DMS 273 treated with DMSO at 0.1 percent for 48 hours (cell line): ENCODE measurements at regions not wholly inside any gene's neighbourhood (a gene's known extent, or its start where the extent isn't known, plus 50 kb on each side); places are given as distances from the start of the nearest gene placed in this dataset.

Experiments used
- DNase-seq: peaks from one replicate; lab custom pipeline; 2025; lab: John Stamatoyannopoulos, UW

- DNase-seq: no peak
Observed at GRCh38 chr12:45627407-45628069, 102.0 kb upstream of the ARID2 start.

GRCh38 chr12:45629292-45629691 is 100.2 kb upstream of the ARID2 start:
- no peak for DNase-seq

- no peak for DNase-seq
Observed at GRCh38 chr12:45633733-45634132, 95.8 kb upstream of the ARID2 start.

GRCh38 chr12:45634273-45634917 is 95.1 kb upstream of the ARID2 start:
- DNase-seq: no peak

DNA sequence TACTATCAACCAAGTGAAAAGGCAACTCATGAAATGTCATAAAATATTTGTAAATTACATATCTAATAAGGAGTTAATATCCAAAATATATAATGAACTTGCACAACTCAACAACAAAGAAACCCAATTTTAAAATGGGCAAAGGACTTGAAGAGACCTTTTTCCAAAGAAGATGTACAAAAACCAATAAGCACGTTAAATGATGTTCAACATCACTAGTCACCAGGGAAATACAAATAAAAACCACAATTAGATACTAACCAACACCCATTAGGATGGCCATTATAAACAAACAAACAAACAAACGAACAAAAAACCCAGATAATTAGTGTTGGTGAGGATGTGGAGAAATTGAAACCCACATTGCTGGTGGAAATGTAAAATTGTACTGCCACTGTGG is 92.3 kb upstream of the ARID2 start:
- DNase-seq: no peak

GRCh38 chr12:45637706-45638105 is 91.8 kb upstream of the ARID2 start:
- DNase-seq: no peak

DNA sequence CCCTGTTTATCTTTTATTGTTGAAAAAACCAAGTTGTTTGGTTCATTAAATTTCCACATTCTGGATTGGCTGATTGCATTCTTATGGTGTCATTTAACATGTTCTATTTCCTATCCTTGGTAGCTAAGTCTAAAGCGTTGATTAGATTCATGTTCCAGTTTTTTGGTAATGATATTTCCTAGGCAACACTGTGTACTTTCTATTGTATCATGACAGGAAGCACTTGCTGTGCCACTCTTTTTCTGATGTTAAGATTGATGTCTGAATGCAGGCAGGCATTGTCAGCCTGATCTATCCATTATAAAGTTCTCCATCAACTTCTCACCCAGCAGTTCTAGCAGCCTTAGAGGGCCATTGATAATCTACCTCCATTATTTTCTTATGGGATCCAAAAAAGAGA is 91.1 kb upstream of the ARID2 start:
- DNase-seq: no peak

DNA sequence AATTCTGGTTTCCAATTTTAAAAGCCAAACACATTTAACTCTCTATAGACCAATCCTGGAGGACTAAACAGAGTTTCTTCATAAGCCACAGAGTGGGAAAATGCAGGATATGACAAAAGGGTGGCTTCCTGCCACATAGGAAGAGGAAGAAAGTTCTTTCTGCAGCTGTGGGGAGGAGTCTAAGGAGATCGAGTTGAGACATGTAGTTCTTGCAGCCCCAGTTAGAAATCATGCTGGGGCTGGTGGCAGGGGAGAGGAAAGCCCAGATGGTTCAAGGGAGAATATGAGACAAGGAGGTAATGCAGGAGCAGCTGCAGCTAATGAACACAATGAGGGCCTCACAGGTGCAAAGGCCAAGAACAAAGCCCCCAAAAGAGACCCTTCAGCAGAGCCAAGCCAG is 85.0 kb upstream of the ARID2 start:
- peak; percentile 8 for DNase-seq

DNA sequence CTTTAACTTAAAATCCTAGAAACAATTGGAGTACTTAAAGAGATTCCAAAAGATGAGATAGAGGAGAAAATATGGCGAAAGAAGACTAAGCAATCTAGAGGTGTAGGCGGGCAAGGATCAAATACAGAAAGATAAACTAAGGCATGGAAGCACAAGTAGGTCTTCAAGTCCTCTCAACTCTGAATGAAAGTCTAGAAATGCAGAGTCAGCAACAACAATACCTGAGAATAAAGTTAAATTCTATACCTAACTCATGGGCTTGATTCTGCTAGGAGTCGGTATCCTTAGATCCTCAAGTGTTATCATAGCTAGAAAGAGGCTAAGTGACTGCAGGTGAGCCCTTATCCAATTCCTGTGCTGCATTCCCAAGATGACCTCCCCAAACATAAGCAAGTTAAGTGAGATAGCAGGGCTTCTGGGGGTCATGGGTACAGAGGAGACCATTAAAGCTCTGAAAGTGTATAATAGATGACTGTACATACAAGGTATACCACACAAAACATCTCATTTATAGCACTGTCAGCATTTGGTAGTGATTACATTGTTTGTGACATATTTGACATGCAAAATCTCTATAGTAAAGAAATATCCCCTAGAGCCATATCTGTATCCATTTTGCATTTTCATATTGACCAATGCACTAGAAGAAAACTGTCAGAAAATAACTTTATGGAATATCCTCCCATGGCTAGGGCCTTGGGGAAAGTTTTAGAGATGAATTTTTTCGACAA is 82.5 kb upstream of the ARID2 start:
- DNase-seq: no peak

- no peak for DNase-seq
Observed at GRCh38 chr12:45648070-45648469, 81.4 kb upstream of the ARID2 start.

- no peak for DNase-seq
Observed at GRCh38 chr12:45651029-45651428, 78.5 kb upstream of the ARID2 start.

GRCh38 chr12:45654002-45654665 is 75.4 kb upstream of the ARID2 start:
- DNase-seq: peak; percentile 68

- DNase-seq: peak; percentile 26
Observed at GRCh38 chr12:45655186-45655585, 74.3 kb upstream of the ARID2 start.

GRCh38 chr12:45655743-45656142 is 73.8 kb upstream of the ARID2 start:
- DNase-seq: no peak

GRCh38 chr12:45658020-45658419 is 71.5 kb upstream of the ARID2 start:
- no peak for DNase-seq

GRCh38 chr12:45660330-45660729 is 69.2 kb upstream of the ARID2 start:
- no peak for DNase-seq

- no peak for DNase-seq
Observed at GRCh38 chr12:45663455-45663854, 66.1 kb upstream of the ARID2 start.

- no peak for DNase-seq
Observed at GRCh38 chr12:45665941-45666340, 63.6 kb upstream of the ARID2 start.

DNA sequence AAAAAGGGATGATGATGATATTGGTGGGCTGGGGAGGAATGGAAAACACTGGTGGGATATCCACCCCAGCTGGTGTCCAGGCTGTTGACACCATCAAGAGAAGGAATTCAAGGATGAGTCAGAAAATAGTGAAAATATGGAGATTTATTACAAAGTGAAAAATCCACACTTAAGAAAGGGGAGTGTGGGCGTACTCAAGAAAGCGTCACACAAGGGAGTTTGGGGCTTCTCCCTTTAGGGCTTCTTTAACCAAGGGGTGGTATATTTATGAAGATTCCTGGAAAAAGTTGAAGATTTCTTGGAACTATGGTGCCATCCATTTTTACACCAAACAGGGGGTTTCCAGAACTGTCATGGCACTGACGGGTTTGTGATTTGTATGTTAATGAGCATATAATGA is 63.1 kb upstream of the ARID2 start:
- DNase-seq: no peak

GRCh38 chr12:45666816-45667215 is 62.7 kb upstream of the ARID2 start:
- no peak for DNase-seq

- no peak for DNase-seq
Observed at GRCh38 chr12:45667761-45668160, 61.7 kb upstream of the ARID2 start.

DNA sequence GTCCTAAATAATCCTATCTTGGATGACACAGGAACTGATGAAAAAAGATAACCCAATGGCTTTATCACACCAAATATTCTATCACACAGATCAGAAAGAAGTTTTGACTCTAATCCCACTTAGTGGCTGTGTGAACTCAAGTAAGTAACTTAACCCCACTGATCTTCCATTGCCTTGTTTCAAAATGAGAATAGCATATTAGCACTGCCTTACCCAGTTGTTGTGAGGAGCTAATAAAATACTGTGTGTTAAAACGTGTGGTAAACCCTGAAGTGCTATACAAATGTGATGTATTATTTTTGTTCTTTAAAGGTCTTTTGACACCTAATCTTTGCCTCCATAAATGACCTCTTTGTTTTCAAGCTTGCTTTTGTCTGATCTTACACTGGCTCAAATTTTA is 60.9 kb upstream of the ARID2 start:
- DNase-seq: no peak

DNA sequence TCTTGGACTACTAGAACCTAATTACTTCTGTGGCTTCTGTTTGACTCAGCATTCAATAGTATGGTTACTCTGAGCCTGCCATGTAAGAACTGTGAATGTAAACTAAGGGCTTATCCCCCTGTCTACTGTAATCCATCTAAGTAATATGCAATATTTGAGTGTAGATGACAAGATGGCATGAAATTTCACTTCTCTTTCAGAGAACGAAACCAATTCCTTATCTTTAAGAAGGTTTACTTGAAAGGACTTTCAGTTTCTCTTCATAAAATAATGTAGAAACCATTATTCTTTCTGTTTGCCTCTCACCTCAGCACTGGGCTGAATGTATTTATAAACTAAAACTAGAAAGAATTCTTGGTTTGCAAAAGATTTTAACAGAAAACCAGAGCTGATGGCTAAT is 60.4 kb upstream of the ARID2 start:
- DNase-seq: no peak
